GM10266 (cell line): ENCODE measurements at regions not wholly inside any gene's neighbourhood (a gene's known extent, or its start where the extent isn't known, plus 50 kb on each side); places are given as distances from the start of the nearest gene placed in this dataset.
"Not testable (repeated sequence)": the region's sequence is repeated elsewhere in the genome, so short reads cannot be mapped to it uniquely, and the experiment has no call there.

ENCODE experiments used
- DNase-seq: peaks from one replicate; pipeline ENCODE4 v3.0.0; 2012; ENCODE audit errors: extremely low spot score
- TF ChIP-seq, protein P1 (sequence below): IDR thresholded peaks from 2 replicates; pipeline ENCODE4 v1.5.1; 2012; ENCODE audit warnings: mild to moderate bottlenecking, low read depth; ENCODE audit not compliant: control insufficient read depth, insufficient read depth; ENCODE audit errors: missing control alignments

DNA sequence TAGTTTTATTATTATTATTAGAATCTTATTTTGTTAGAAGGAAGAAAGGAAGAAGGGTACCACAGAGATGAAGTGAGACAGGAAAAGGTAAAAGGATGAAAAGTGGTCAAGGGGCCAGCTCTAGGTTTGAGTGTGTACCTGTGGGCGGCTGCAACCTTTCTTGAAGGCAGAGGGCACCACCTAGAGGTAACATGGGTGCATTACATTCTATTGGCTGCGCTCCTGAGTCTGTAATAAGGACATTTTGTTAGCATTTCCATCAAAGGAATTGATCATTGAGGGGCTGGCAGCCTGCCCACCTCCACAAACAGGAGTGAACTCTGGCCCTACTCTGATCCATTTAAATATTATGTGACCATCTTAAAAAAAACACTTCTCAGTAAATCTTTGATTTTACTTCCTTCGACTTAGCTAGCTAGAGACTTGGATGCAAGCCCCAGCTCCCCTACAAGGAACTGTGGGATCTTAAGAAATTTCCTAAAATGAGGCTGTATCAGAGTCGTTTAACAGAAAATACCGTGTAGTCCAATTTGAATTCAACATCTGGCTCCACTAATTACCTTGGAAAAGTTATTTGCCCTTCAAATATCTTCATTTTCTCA, 610.4 kb downstream of the IPMK start:
- TF ChIP-seq, protein P1, sequence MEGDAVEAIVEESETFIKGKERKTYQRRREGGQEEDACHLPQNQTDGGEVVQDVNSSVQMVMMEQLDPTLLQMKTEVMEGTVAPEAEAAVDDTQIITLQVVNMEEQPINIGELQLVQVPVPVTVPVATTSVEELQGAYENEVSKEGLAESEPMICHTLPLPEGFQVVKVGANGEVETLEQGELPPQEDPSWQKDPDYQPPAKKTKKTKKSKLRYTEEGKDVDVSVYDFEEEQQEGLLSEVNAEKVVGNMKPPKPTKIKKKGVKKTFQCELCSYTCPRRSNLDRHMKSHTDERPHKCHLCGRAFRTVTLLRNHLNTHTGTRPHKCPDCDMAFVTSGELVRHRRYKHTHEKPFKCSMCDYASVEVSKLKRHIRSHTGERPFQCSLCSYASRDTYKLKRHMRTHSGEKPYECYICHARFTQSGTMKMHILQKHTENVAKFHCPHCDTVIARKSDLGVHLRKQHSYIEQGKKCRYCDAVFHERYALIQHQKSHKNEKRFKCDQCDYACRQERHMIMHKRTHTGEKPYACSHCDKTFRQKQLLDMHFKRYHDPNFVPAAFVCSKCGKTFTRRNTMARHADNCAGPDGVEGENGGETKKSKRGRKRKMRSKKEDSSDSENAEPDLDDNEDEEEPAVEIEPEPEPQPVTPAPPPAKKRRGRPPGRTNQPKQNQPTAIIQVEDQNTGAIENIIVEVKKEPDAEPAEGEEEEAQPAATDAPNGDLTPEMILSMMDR = peak; percentile 66
- peak; percentile 39 for DNase-seq

DNA sequence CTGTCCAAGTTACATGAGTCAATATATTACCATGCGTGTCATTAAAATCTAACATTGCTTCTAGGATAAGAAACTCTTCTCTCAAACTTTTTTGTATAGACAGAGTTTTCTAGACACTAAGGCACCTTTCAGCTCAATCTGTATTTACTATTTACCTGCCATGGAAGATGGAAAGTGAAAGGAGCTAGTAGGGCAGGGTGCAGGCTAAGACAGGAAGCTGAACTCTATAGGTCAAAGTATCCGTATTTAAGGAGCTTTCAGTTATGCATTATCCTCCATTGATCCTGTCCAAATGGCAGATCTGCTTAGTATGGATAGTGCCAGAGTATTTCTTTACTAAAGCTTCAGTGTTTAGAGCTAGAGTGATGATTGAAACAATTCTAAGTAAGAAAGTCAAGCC, 612.8 kb downstream of the IPMK start:
- TF ChIP-seq, protein P1 = no peak
- no peak for DNase-seq

DNA sequence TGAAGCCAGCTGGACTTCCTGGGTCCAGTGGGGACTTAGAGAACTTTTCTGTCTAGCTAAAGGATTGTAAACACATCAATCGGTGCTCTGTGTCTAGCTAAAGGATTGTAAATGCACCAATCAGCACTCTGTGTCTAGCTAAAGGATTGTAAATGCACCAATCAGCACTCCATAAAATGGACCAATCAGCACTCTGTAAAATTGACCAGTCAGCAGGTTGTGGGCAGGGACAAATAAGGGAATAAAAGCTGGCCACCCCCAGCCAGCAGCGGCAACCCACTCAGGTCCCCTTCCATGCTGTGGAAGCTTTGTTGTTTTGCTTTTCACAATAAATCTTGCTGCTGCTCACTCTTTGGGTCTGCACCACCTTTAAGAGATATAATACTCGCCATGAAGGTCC, 622.6 kb downstream of the IPMK start:
- DNase-seq = not testable (repeated sequence)

DNA sequence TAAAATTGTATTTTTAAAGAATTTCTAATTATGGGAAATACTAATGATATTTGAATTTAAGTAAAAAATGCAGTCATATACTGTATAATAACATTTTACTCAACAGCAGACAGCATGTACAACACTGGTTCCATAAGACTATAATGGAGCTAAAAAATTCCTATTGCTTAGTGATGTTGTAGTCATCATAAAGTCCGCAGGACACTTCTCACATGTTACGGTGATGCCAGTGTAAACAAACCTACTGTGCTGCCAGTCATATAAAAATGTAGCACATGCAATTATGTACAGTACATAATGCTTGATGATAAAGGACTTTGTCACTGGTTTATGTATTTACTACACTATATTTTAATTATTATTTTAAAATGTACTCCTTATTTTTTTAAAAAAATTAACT, 629.3 kb downstream of the IPMK start:
- DNase-seq = no peak
- TF ChIP-seq, protein P1 = no peak

DNA sequence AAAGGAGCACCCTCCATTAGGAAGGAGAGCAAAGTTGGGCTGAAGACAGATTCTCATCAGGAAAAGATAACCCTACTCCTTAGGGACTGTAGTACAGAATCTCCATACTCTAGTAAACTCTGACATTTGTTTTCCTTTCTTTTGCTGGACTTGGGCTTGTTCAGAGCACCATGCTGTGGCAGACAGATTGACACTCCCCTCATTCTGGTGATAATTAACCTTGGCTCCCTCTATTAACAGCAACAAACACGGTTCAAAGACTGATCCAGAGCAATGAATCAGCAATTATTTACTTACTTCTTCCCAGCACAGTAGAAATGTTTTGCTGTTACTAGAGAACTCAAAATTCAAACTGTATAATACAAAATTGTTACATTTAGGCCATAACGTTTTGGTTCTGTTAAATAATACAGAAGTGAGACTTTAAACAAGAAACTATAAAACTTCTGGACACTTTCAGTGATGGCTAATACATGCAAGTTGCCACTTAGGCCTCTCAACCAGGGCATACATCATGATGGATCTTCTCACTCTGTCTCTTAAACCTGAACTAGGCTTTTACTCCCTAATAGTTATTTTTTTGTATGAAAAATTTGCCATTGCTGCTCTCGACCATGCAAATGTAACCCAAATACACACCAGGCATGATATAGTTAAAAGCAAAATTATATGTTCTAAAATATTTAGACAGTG, 639.0 kb downstream of the IPMK start:
- no peak for DNase-seq
- TF ChIP-seq, protein P1 = no peak

DNA sequence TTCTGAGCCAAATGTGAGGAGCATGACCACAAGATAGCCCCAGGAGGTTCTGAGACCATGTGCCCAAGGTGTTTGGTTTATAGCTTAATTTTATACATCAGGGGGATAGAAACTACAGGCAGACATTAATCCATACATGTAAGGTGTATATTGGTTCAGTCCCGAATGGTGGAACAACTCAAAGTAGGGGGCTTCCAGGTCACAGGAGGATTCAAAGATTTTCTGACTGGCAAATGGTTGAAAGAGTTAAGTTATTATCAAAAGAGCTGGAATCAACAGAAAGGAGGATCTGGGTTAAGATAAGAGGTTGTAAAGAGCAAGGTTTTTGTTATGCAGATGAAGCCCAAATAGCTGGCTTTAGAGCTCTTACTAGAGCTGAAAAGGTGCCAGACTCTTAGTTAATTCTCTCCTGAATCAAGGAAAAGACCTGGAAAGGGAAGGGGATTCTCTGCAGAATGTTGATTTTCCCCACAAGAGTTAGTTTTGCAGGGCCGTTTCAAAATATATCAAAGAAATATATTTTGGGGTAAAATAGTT, 640.0 kb downstream of the IPMK start:
- TF ChIP-seq, protein P1 = no peak
- DNase-seq = no peak

DNA sequence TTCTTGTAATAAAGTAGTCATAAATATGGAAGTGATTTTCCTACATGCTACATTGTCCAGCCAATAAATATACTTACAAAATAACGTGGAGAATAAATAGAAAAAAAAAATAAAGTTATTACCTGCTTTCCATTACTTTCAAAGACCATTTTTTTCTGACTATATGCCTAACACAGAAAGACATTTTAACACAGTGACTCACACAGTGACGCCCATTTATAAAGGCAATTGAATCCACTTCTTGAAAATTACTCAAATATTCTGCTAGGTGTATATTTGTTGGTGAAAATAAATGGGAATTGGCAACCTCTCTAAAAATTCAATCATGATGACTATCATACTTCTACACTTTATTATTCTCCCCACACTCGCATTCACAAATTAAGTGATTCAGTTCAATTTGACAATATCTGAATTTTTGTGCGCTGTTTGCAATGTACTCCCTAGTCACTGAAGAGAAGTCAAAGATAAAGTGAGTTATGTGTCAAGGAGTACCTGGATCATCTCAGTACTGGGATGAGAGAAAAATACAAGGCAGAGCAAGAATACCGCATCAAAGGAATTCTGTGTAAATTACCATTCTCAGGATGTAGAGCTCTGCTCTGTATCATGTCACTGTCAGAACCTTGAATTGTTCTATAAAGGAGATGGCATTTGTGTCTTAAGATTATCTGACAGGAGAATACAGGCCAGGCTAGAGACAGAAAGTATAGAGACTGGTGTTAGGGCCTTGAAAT, 642.7 kb downstream of the IPMK start:
- no peak for DNase-seq

More for the DNA sequence above, 642.7 kb downstream of the IPMK start:
- TF ChIP-seq, protein P1 = no peak
